H9 (cell line): ENCODE measurements at regions not wholly inside any gene's neighbourhood (a gene's known extent, or its start where the extent isn't known, plus 50 kb on each side); places are given as distances from the start of the nearest gene placed in this dataset.

Experiments
- DNase-seq: peaks from one replicate; pipeline ENCODE4 v3.0.0-alpha.2; 2017
- H2AFZ ChIP-seq: one replicate; pipeline ENCODE4 v1.6.1; 2013; ENCODE audit warnings: mild to moderate bottlenecking, low read length, control low read depth, moderate library complexity
- H2AK5ac ChIP-seq: 2 replicates; pipeline ENCODE4 v1.6.1; 2013; ENCODE audit warnings: low read length, control low read depth, mixed read lengths; ENCODE audit not compliant: insufficient read length
- H2BK120ac ChIP-seq: one replicate; pipeline ENCODE4 v1.6.1; 2013; ENCODE audit warnings: low read depth, mild to moderate bottlenecking, low read length, control low read depth, inconsistent platforms; ENCODE audit not compliant: poor library complexity, severe bottlenecking
- H2BK12ac ChIP-seq: 2 replicates; pipeline ENCODE4 v1.6.1; 2013; ENCODE audit warnings: low read length, control low read depth, mixed read lengths, low read depth; ENCODE audit not compliant: insufficient read length
- H2BK15ac ChIP-seq: 2 replicates; pipeline ENCODE4 v1.6.1; 2013; ENCODE audit warnings: low read depth, low read length, control low read depth
- H2BK20ac ChIP-seq: one replicate; pipeline ENCODE4 v1.6.1; 2013; ENCODE audit warnings: low read depth, mild to moderate bottlenecking, low read length, control low read depth, inconsistent platforms; ENCODE audit not compliant: poor library complexity, severe bottlenecking
- H2BK5ac ChIP-seq: 2 replicates; pipeline ENCODE4 v1.6.1; 2013; ENCODE audit warnings: low read length, control low read depth, mixed read lengths; ENCODE audit not compliant: insufficient read length
- H3K14ac ChIP-seq: 2 replicates; pipeline ENCODE4 v1.6.1; 2013; ENCODE audit warnings: low read length, control low read depth; ENCODE audit not compliant: insufficient read depth
- H3K18ac ChIP-seq: 2 replicates; pipeline ENCODE4 v1.6.1; 2013; ENCODE audit warnings: low read depth, mild to moderate bottlenecking, mixed read lengths, low read length, control low read depth; ENCODE audit not compliant: insufficient read length
- H3K23ac ChIP-seq: 2 replicates; pipeline ENCODE4 v1.6.1; 2013; ENCODE audit warnings: low read length, control low read depth, mixed read lengths, low read depth; ENCODE audit not compliant: insufficient read length
- H3K23me2 ChIP-seq: 2 replicates; pipeline ENCODE4 v1.6.1; 2013; ENCODE audit warnings: low read depth, mild to moderate bottlenecking, mixed read lengths, low read length, control low read depth; ENCODE audit not compliant: insufficient read length, poor library complexity, severe bottlenecking
- H3K27ac ChIP-seq: 2 replicates; pipeline ENCODE4 v1.5.1; 2013; ENCODE audit warnings: low read length, control low read depth, mixed read lengths, low read depth; ENCODE audit not compliant: insufficient read length
- H3K27me3 ChIP-seq: 2 replicates; pipeline ENCODE4 v1.6.1; 2013; ENCODE audit warnings: low read length, control low read depth, inconsistent platforms; ENCODE audit not compliant: insufficient read depth
- H3K4ac ChIP-seq: 2 replicates; pipeline ENCODE4 v1.6.1; 2013; ENCODE audit warnings: low read depth, mild to moderate bottlenecking, control low read depth, inconsistent platforms, low read length, moderate library complexity
- H3K4me1 ChIP-seq: 2 replicates; pipeline ENCODE4 v1.6.1; 2013; ENCODE audit warnings: low read length, control low read depth, inconsistent platforms; ENCODE audit not compliant: insufficient read depth
- H3K4me2 ChIP-seq: 2 replicates; pipeline ENCODE4 v1.6.1; 2013; ENCODE audit warnings: low read length, control low read depth, mixed read lengths; ENCODE audit not compliant: insufficient read length, insufficient read depth
- H3K56ac ChIP-seq: 2 replicates; pipeline ENCODE4 v1.6.1; 2013; ENCODE audit warnings: low read depth, mild to moderate bottlenecking, mixed read lengths, low read length, control low read depth; ENCODE audit not compliant: insufficient read length
- H3K79me1 ChIP-seq: 2 replicates; pipeline ENCODE4 v1.6.1; 2013; ENCODE audit warnings: low read depth, mild to moderate bottlenecking, moderate library complexity, low read length, control low read depth, inconsistent platforms; ENCODE audit not compliant: insufficient read depth, poor library complexity, severe bottlenecking
- H3K79me2 ChIP-seq: 2 replicates; pipeline ENCODE4 v1.6.1; 2013; ENCODE audit warnings: low read length, control low read depth, inconsistent platforms; ENCODE audit not compliant: insufficient read depth
- H3K9ac ChIP-seq: 2 replicates; pipeline ENCODE4 v1.6.1; 2013; ENCODE audit warnings: low read length, control low read depth, mixed read lengths; ENCODE audit not compliant: insufficient read length; ENCODE audit errors: extremely low read depth
- H3K9me3 ChIP-seq: one replicate; pipeline ENCODE4 v1.6.1; 2013; ENCODE audit warnings: low read depth, low read length, inconsistent platforms; ENCODE audit not compliant: control insufficient read depth
- H3T11ph ChIP-seq: one replicate; pipeline ENCODE4 v1.6.1; 2013; ENCODE audit warnings: mild to moderate bottlenecking, low read length, control low read depth, inconsistent platforms
- H4K20me1 ChIP-seq: one replicate; pipeline ENCODE4 v1.6.1; 2013; ENCODE audit not compliant: control insufficient read depth, insufficient read length, insufficient read depth
- H4K5ac ChIP-seq: 2 replicates; pipeline ENCODE4 v1.6.1; 2013; ENCODE audit warnings: low read depth, mild to moderate bottlenecking, mixed read lengths, low read length, control low read depth; ENCODE audit not compliant: insufficient read length
- H4K8ac ChIP-seq: replicated peaks from 2 replicates; pipeline ENCODE4 v1.6.1; 2013; ENCODE audit warnings: low read length, control low read depth, mixed read lengths, low read depth; ENCODE audit not compliant: insufficient read length
- H4K91ac ChIP-seq: 2 replicates; pipeline ENCODE4 v1.6.1; 2013; ENCODE audit warnings: low read depth, mild to moderate bottlenecking, moderate library complexity, mixed read lengths, low read length, control low read depth; ENCODE audit not compliant: insufficient read length
- H3K27ac Mint-ChIP-seq, 3 experiments: 2 replicates in 2 of 3; 3 replicates in 1 of 3; pipeline ENCODE4 v1.8.0; 2020 to 2021; ENCODE audit warnings: mixed read lengths in 3 of 3, mild to moderate bottlenecking in 1 of 3, moderate library complexity in 1 of 3
- H3K27me3 Mint-ChIP-seq: 2 replicates; pipeline ENCODE4 v1.8.0; 2021; ENCODE audit warnings: low read depth, mild to moderate bottlenecking, moderate library complexity, mixed read lengths
- H3K36me3 Mint-ChIP-seq, 3 experiments: 2 replicates in 2 of 3; 3 replicates in 1 of 3; pipeline ENCODE4 v1.8.0; 2020 to 2021; ENCODE audit warnings: low read depth in 3 of 3, mixed read lengths in 3 of 3; ENCODE audit not compliant: insufficient read depth in 1 of 3
- H3K4me1 Mint-ChIP-seq, 2 experiments: 2 replicates each; pipeline ENCODE4 v1.8.0; 2020; ENCODE audit warnings: mixed read lengths in 2 of 2
- H3K4me3 Mint-ChIP-seq, 2 experiments: 2 replicates in 1 of 2; 3 replicates in 1 of 2; pipeline ENCODE4 v1.8.0; 2020 to 2021; ENCODE audit warnings: mild to moderate bottlenecking in 2 of 2, mixed read lengths in 2 of 2, moderate library complexity in 1 of 2
- H3K9me3 Mint-ChIP-seq, 2 experiments: 2 replicates in 1 of 2; 3 replicates in 1 of 2; pipeline ENCODE4 v1.8.0; 2020; ENCODE audit warnings: mild to moderate bottlenecking in 2 of 2, mixed read lengths in 2 of 2, moderate library complexity in 1 of 2
- CTCF ChIP-seq: fragments of 200-600 bp; sonication (generic); conservative IDR thresholded peaks from 3 replicates; pipeline ENCODE4 v1.8.0; 2021; ENCODE audit warnings: antibody characterized with exemption, mild to moderate bottlenecking
- WGBS: extraction: QIAGEN DNeasy Blood & Tissue Kit; methylation state at CpG from one replicate; pipeline ENCODE4 v1.1.7; 2013; ENCODE audit warnings: missing lambda C conversion rate, low lambda C conversion rate, mixed read lengths; ENCODE audit not compliant: insufficient read length; ENCODE audit errors: extremely low coverage; 5-methylcytosine and 5-hydroxymethylcytosine counted together

GRCh38 chr15:95990833-95991232, 339.7 kb upstream of the NR2F2 start:
- no peaks in the 10 kb centered on the region for H3K27me3 ChIP-seq
- no peak overlapping the region for H3K27ac ChIP-seq
- Mint-ChIP-seq H3K36me3 (no peaks in the 10 kb centered on the region), H3K27me3 (peaks cover 1% of the 10 kb centered on the region; the same call in 1 of the 2 replicates), H3K27ac (no peak overlapping the region), H3K9me3 (no peaks in the 10 kb centered on the region), H3K4me1 (peaks cover 19 to 23% of the 10 kb centered on the region in 2 experiments), H3K4me3 (no peak overlapping the region)
- no peaks in the 10 kb centered on the region for H3K79me1 ChIP-seq
- H3K4ac ChIP-seq, result no peak overlapping the region
- H2BK15ac ChIP-seq, result no peak overlapping the region
- H3K56ac ChIP-seq, result no peak overlapping the region
- no peak overlapping the region for H2BK20ac ChIP-seq
- no peaks in the 10 kb centered on the region for H3K23me2 ChIP-seq
- no peak overlapping the region for H3K4me2 ChIP-seq
- H3K18ac ChIP-seq, result no peak overlapping the region
- no peak overlapping the region for H4K5ac ChIP-seq
- H3K9ac ChIP-seq, result no peak overlapping the region
- WGBS, result no CpG with 5 or more reads among the region's 4 CpGs
- H2AK5ac ChIP-seq, result no peak overlapping the region
- no peak overlapping the region for H2AFZ ChIP-seq
- no peak overlapping the region for H4K8ac ChIP-seq
- TF ChIP-seq CTCF, result no peak
- H2BK5ac ChIP-seq, result no peak overlapping the region
- H3K9me3 ChIP-seq, result no peaks in the 10 kb centered on the region
- no peak overlapping the region for H3T11ph ChIP-seq
- H2BK12ac ChIP-seq, result no peak overlapping the region
- no peak for DNase-seq
- H4K91ac ChIP-seq, result no peak overlapping the region
- no peaks in the 10 kb centered on the region for H4K20me1 ChIP-seq
- H3K4me1 ChIP-seq, result no peaks in the 10 kb centered on the region; the same call in 1 of the 2 replicates
- no peak overlapping the region for H3K23ac ChIP-seq
- no peak overlapping the region for H2BK120ac ChIP-seq
- H3K79me2 ChIP-seq, result no peaks in the 10 kb centered on the region
- no peak overlapping the region for H3K14ac ChIP-seq
